ENCODE measurements at regions not wholly inside any gene's neighbourhood (a gene's known extent, or its start where the extent isn't known, plus 50 kb on each side); places are given as distances from the start of the nearest gene placed in this dataset.

DNA sequence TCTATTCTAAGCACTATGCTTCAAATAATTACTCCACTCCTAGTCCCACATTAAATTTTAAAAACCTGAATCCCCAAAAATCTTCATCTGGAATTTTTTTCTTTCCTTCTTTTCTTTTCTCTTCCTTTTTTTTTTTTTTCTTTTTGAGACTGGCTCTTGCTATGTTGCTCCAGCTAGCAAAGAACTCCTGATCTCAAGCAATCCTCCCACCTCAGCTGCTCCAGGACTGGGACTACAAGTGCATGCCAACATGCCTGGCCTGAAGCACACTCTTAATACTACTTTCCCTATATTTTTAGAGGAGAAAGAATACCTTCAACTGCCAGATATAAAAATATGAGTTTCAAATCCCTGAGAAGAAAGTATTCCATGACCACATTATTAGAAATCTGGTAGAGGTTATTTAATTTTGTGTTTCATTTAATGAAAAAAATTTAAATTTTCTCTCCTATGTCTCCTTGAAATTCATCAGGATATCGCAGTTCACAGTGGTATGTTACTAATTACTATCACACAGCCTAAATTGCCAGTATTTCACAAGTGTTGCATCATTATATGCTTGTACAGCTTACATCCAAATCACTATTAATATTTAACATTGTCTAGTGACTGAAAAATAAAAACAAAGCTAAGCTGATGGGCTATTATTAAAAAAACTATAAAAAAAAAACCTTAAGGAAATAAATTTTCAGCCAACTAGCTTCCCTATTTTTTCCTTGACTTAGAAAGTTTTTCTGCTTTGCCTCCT is 227.8 kb downstream of the NAF1 start:
- Histone ChIP-seq H3K4me3 (ENCODE audit: low read length) (no peak overlapping the region), H3K9ac (ENCODE audit: extremely low read depth, low read length, poor library complexity, severe bottlenecking) (no peak overlapping the region), H3K9me3 (ENCODE audit: control insufficient read depth, low read length) (no peaks in the 10 kb centered on the region), H3K36me3 (ENCODE audit: control insufficient read depth, insufficient read depth, low read length) (no peaks in the 10 kb centered on the region), H3K27me3 (ENCODE audit: control insufficient read depth, insufficient read depth, low read length, poor library complexity, severe bottlenecking) (no peaks in the 10 kb centered on the region), H3K4me1 (ENCODE audit: control insufficient read depth, insufficient read depth, low read length) (no peaks in the 10 kb centered on the region), H3K27ac (ENCODE audit: low read depth, low read length) (no peak overlapping the region)
- Mint-ChIP-seq H3K36me3 (ENCODE audit: low read depth) (no peaks in the 10 kb centered on the region), H3K27ac (peak overlapping the region; percentile 21), H3K9me3 (no peaks in the 10 kb centered on the region), H3K4me3 (no peak overlapping the region), H3K4me1 (no peaks in the 10 kb centered on the region), H3K27me3 (ENCODE audit: insufficient read depth) (no peaks in the 10 kb centered on the region)
- WGBS, 2 experiments (ENCODE audit: insufficient coverage in 1 of 2, insufficient read length in 1 of 2) = 94 to 100% methylated on average over 1 of the region's 1 CpG
- DNase-seq = no peak
- no peak for TF ChIP-seq CTCF (conservative IDR thresholded peaks at IDR 0.05)

DNA sequence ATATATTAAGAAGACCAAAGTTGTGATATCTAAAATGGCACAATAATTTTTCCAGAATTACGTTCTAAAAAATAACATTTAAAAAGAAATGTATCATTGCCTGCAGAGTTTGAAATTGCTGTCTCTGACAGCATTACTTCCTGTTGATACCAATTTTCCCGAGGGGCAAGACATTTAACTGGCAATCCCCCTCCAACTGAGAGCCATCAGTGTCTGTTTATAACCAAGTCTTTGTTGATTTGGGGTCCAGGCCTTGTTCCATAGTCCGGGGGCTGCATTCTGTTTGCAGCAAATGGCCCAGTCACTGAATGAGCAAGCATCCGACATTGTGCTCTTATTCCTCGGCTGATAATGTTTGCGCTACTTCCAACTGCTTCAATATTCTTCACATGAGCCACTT is 231.5 kb downstream of the NAF1 start:
- Histone ChIP-seq H3K9ac (ENCODE audit: extremely low read depth, low read length, poor library complexity, severe bottlenecking) (no peak overlapping the region), H3K9me3 (ENCODE audit: control insufficient read depth, low read length) (no peaks in the 10 kb centered on the region), H3K27ac (ENCODE audit: low read depth, low read length) (no peak overlapping the region), H3K36me3 (ENCODE audit: control insufficient read depth, insufficient read depth, low read length) (no peaks in the 10 kb centered on the region), H3K4me3 (ENCODE audit: low read length) (no peak overlapping the region), H3K4me1 (ENCODE audit: control insufficient read depth, insufficient read depth, low read length) (no peaks in the 10 kb centered on the region), H3K27me3 (ENCODE audit: control insufficient read depth, insufficient read depth, low read length, poor library complexity, severe bottlenecking) (no peaks in the 10 kb centered on the region)
- H3K36me3 Mint-ChIP-seq (ENCODE audit: low read depth) = no peaks in the 10 kb centered on the region
- H3K9me3 Mint-ChIP-seq = no peaks in the 10 kb centered on the region
- 92 to 94% methylated on average over 6 of the region's 6 CpGs for WGBS, 2 experiments (ENCODE audit: insufficient coverage in 1 of 2, insufficient read length in 1 of 2)
- H3K27ac Mint-ChIP-seq = no peak overlapping the region
- no peaks in the 10 kb centered on the region for H3K27me3 Mint-ChIP-seq (ENCODE audit: insufficient read depth)
- no peaks in the 10 kb centered on the region for H3K4me1 Mint-ChIP-seq
- TF ChIP-seq CTCF (conservative IDR thresholded peaks at IDR 0.05) = no peak
- DNase-seq = no peak
- no peak overlapping the region for H3K4me3 Mint-ChIP-seq

GRCh38 chr4:162931286-162931685 is 235.4 kb downstream of the NAF1 start:
- 60 to 92% methylated on average over 1 to 4 of the region's 4 CpGs for WGBS, 2 experiments (ENCODE audit: insufficient coverage in 1 of 2, insufficient read length in 1 of 2)
- TF ChIP-seq CTCF (conservative IDR thresholded peaks at IDR 0.05) = no peak
- H3K27ac ChIP-seq (ENCODE audit: low read depth, low read length) = no peak overlapping the region

More at GRCh38 chr4:162931286-162931685, 235.4 kb downstream of the NAF1 start:
- H3K9ac ChIP-seq (ENCODE audit: extremely low read depth, low read length, poor library complexity, severe bottlenecking) = no peak overlapping the region
- H3K27me3 ChIP-seq (ENCODE audit: control insufficient read depth, insufficient read depth, low read length, poor library complexity, severe bottlenecking) = no peaks in the 10 kb centered on the region
- H3K36me3 ChIP-seq (ENCODE audit: control insufficient read depth, insufficient read depth, low read length) = no peaks in the 10 kb centered on the region
- no peak overlapping the region for H3K4me3 ChIP-seq (ENCODE audit: low read length)
- Mint-ChIP-seq H3K9me3 (no peaks in the 10 kb centered on the region), H3K4me1 (peaks cover 7% of the 10 kb centered on the region), H3K36me3 (ENCODE audit: low read depth) (no peaks in the 10 kb centered on the region), H3K4me3 (no peak overlapping the region), H3K27ac (no peak overlapping the region), H3K27me3 (ENCODE audit: insufficient read depth) (no peaks in the 10 kb centered on the region)
- DNase-seq = no peak
- no peaks in the 10 kb centered on the region for H3K9me3 ChIP-seq (ENCODE audit: control insufficient read depth, low read length)
- peaks cover 3% of the 10 kb centered on the region for H3K4me1 ChIP-seq (ENCODE audit: control insufficient read depth, insufficient read depth, low read length)

All from endodermal cell (in vitro differentiated cells).